GM13977 (cell line): ENCODE measurements at regions not wholly inside any gene's neighbourhood (a gene's known extent, or its start where the extent isn't known, plus 50 kb on each side); places are given as distances from the start of the nearest gene placed in this dataset.
"Not testable (repeated sequence)": the region's sequence is repeated elsewhere in the genome, so short reads cannot be mapped to it uniquely, and the experiment has no call there.

Experiments used
- DNase-seq: peaks from one replicate; pipeline ENCODE4 v3.0.0; 2012; ENCODE audit warnings: low spot score
- in situ Hi-C: fragments of 300-500 bp; cut with MboI; formaldehyde crosslinking; loops from one replicate; pipeline ENCODE4 v1.12.0; 2022; ENCODE audit warnings: low sequenced_read_pairs, low pct_unique_long_range_greater_than_20kb, mixed read lengths, inconsistent platforms; ENCODE audit not compliant: unreplicated experiment
- TF ChIP-seq, protein P1 (sequence below): IDR thresholded peaks from 2 replicates; pipeline ENCODE4 v1.5.1; 2012; ENCODE audit warnings: mild to moderate bottlenecking, control low read depth; ENCODE audit not compliant: insufficient read depth; ENCODE audit errors: extremely low read depth, missing control alignments

GRCh38 chr5:100676817-100677631 lies 141.8 kb downstream of the FAM174A start:
- TF ChIP-seq, protein P1, sequence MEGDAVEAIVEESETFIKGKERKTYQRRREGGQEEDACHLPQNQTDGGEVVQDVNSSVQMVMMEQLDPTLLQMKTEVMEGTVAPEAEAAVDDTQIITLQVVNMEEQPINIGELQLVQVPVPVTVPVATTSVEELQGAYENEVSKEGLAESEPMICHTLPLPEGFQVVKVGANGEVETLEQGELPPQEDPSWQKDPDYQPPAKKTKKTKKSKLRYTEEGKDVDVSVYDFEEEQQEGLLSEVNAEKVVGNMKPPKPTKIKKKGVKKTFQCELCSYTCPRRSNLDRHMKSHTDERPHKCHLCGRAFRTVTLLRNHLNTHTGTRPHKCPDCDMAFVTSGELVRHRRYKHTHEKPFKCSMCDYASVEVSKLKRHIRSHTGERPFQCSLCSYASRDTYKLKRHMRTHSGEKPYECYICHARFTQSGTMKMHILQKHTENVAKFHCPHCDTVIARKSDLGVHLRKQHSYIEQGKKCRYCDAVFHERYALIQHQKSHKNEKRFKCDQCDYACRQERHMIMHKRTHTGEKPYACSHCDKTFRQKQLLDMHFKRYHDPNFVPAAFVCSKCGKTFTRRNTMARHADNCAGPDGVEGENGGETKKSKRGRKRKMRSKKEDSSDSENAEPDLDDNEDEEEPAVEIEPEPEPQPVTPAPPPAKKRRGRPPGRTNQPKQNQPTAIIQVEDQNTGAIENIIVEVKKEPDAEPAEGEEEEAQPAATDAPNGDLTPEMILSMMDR: no peak
- DNase-seq: no peak
- in situ Hi-C loops: no loop called here

- DNase-seq: no peak
- TF ChIP-seq, protein P1: no peak
- in situ Hi-C loops: no loop called here
Observed at GRCh38 chr5:100682625-100683024, 147.5 kb downstream of the FAM174A start.

- no peak for DNase-seq
- in situ Hi-C loops: no loop called here
- TF ChIP-seq, protein P1: no peak
Observed at GRCh38 chr5:100683881-100684280, 148.7 kb downstream of the FAM174A start.

GRCh38 chr5:100685122-100685521 lies 149.9 kb downstream of the FAM174A start:
- in situ Hi-C loops: not testable (repeated sequence)

GRCh38 chr5:100688834-100689233 lies 153.7 kb downstream of the FAM174A start:
- DNase-seq, in situ Hi-C loops: not testable (repeated sequence)

More at GRCh38 chr5:100685122-100685521, 149.9 kb downstream of the FAM174A start:
- DNase-seq: not testable (repeated sequence)

- TF ChIP-seq, protein P1: no peak
- no peak for DNase-seq
- in situ Hi-C loops: no loop called here
Observed at GRCh38 chr5:100690036-100690560, 154.9 kb downstream of the FAM174A start.

- DNase-seq: no peak
- TF ChIP-seq, protein P1: no peak
- in situ Hi-C loops: no loop called here
Observed at GRCh38 chr5:100691085-100691484, 155.9 kb downstream of the FAM174A start.
